HG03432 (cell line): ENCODE measurements at regions not wholly inside any gene's neighbourhood (a gene's known extent, or its start where the extent isn't known, plus 50 kb on each side); places are given as distances from the start of the nearest gene placed in this dataset.
A peak's percentile ranks its signal among the peaks of the same experiment; 100 is the strongest.

Experiments used
- ATAC-seq: cut with Tn5 transposase; IDR thresholded peaks from one replicate; pipeline ENCODE4 v1.9.1; 2021; ENCODE audit warnings: mild to moderate bottlenecking, moderate library complexity; ENCODE audit not compliant: unreplicated experiment

GRCh38 chr18:73261923-73262322, 394.1 kb upstream of the NETO1 start:
- no peak for ATAC-seq

GRCh38 chr18:73261243-73261642, 393.5 kb upstream of the NETO1 start:
- ATAC-seq = no peak

DNA sequence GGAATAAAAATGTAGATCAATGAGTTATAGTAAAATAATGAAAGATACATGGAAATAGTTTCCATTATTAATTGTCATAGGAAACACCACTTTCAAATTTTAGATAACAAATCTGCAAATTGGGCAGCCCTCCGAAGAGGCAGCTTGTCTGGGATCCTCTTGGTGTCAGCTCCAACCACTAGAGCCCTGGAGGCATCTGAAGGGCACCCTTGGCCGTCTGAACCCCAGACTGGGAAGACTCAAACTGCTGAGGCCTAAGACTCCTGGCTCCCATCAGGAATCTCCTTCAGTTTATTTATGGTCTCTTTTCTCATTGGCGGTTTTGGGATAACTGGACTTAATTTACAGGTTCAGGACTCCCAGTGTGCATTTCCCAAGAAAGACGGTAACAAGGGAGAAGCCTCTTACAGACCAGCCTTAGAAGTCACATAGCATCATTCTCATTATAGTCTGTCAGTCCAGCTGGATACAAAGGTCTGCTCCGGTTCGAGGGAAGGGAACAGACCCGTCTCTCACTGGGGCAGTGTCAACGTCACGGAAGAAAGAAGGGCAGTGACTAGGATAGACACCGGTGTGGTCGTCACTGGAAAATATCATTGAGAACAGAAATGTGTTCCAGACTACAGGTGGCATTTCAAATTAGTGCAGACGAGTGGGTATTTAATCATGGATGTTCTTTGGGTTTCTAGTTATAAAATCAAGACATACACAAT, 390.7 kb upstream of the NETO1 start:
- ATAC-seq = no peak

DNA sequence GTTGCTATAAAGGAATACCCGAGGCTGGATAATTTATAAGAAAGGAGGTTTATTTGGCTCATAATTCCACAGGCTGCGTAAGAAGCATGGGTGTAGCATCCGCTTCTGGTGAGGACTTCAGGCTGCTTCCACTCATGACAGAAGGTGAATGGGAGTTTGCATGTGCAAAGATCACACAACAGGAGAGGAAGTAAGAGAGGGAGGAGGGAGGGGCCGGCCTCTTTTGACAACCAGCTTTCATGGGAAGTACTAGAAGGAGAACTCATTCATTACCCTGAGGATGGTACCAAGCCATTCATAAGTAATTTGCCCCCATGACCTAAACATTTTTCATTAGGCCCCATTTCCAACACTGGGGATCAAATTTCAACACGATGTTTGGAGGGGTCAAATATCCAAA, 386.8 kb upstream of the NETO1 start:
- no peak for ATAC-seq

DNA sequence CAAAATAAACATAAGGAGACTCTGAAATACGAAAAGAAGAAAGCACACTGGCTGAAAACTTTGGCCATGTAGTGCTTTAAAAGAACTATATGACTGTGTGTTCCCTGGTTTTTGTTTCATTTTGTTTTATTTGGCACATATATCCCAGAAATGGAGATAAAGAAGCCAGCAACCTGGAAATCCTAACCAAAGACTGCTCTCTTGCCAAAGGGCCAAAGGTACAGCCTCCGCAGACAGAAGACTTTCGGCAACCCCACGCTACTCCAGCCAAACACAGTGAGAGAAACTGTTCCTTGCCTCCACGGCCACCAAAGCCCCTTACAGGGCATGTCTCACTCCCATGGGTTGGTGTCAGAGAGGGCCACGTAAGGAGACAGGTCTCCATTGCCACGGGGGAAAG, 381.2 kb upstream of the NETO1 start:
- no peak for ATAC-seq

GRCh38 chr18:73246763-73247162, 379.0 kb upstream of the NETO1 start:
- ATAC-seq = no peak

GRCh38 chr18:73245345-73245744, 377.6 kb upstream of the NETO1 start:
- no peak for ATAC-seq

DNA sequence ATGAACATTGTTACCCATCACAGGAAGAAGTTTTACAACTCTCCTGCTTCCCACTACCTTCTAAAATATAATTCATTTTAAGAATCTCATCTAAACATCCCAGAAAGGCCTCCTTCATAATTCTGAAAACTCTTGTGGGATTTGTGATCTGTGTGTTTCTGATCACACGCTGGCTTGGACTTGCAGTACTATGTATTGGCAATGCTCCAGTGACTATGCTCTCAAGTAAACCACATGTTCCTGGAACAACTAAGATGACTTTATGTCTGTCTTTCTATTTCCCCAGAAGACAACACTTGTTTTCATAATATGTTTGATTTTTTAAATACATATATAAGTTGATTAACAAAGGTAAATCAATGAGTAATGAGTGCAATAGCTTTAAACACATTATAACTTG, 376.6 kb upstream of the NETO1 start:
- no peak for ATAC-seq

- no peak for ATAC-seq
These were observed 373.1 kb upstream of the NETO1 start for GRCh38 chr18:73240899-73241298.

- ATAC-seq = no peak
These were observed 368.1 kb upstream of the NETO1 start for GRCh38 chr18:73235921-73236320.

DNA sequence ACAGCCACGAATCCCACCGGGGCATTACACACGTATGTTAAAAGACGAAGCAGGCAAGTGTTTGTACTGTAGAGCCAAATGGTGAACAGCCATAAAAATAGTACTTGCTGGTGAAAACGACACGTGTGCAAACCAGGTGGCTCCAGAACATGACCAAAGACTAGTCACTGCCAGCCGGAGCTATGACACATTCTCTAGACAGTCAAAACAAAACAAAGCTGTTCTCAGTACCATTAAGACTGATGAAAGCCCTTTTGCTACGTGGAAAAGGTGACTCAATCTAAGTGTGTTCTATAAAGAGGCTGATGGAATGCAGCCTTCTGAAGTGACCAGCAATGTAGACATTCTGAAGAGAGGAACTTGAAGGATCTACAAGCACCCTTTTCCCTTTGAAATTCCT, 367.7 kb upstream of the NETO1 start:
- peak; percentile 91 for ATAC-seq

DNA sequence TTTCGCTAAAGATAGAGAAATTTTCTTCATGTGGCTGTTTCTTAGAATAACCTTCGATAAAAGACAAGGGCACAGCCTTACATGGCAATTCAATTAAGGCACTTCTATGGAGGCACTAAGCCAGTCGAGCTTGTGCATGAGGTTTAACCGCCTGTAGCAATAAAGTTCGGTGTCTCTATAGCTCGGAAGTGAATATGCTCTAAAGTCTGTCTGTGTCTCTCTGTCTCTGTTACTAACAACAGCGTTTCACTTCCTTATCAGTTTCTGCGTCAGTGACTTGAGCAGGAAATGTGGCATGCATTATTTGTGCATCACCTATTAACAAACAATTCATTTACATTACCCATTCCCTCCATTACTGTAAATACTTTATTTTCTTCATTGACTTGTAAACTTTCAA, 365.1 kb upstream of the NETO1 start:
- ATAC-seq = peak; percentile 77

- no peak for ATAC-seq
These were observed 352.9 kb upstream of the NETO1 start for GRCh38 chr18:73220663-73221062.

- no peak for ATAC-seq
These were observed 350.5 kb upstream of the NETO1 start for GRCh38 chr18:73218293-73218692.

- no peak for ATAC-seq
These were observed 347.2 kb upstream of the NETO1 start for GRCh38 chr18:73214970-73215369.

DNA sequence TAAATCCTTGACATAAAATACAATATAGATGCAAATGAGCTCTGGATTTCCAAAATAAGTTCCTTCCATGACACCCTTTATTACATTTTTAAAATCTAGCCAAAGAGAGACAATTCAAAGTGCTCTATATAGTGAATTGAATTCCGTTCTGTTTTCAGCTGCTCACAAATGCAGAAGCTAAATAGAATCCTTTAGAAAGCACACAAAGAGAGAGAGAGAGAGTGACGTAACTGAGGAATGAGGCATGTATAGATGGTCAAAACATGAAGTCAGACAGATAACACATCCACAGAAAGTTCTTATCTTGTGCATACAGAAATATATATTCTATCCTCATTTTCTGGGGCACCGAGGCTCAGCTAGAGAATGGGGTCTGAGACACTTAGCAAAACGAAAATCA, 344.7 kb upstream of the NETO1 start:
- ATAC-seq = no peak

GRCh38 chr18:73201940-73202339, 334.2 kb upstream of the NETO1 start:
- no peak for ATAC-seq

- no peak for ATAC-seq
These were observed 331.4 kb upstream of the NETO1 start for GRCh38 chr18:73199151-73199550.

- ATAC-seq = no peak
These were observed 321.9 kb upstream of the NETO1 start for GRCh38 chr18:73189718-73190117.

DNA sequence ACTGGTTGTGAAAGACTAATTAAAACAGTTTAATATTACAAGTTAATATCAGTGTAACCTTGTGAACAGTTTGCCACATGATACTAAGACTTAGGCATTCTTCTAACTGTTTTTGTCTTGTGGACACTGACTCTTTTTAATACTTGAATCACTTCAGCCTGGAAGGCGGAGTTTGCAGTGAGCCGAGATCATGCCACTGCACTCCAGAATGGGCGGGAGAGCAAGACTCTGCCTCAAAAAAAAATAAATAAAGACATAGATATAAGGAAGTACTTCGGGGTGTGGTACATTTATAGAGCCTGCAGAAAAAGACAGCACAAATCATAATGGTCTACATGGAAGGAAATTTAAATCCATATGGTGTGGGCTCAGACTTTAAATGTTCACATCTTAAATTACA, 300.4 kb upstream of the NETO1 start:
- no peak for ATAC-seq

- ATAC-seq = no peak
These were observed 296.6 kb upstream of the NETO1 start for GRCh38 chr18:73164430-73164829.

DNA sequence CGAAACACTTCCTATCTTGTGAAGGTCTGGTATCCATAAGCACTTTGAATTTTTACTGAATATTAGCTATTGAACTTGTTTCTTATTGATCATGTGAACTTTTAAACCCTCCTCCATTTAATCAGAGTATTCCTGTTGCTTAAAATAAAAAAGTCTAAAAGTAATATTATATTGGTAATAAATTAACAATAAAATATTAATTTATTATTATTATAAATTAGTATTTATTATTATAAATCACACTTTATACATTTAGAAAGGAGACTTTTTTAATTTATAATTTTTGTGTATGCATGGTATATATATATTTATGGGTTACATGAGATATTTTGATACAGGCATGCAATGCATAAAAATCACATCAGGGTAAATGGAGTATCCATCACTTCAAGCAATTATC, 295.4 kb upstream of the NETO1 start:
- ATAC-seq = no peak

- ATAC-seq = no peak
These were observed 288.3 kb upstream of the NETO1 start for GRCh38 chr18:73156117-73156516.
